Right atrium auricular region (tissue), 2 donors: ENCODE measurements at regions not wholly inside any gene's neighbourhood (a gene's known extent, or its start where the extent isn't known, plus 50 kb on each side); places are given as distances from the start of the nearest gene placed in this dataset.

Experiments used
- DNase-seq: peaks from one replicate; pipeline ENCODE4 v3.0.0-alpha.2; 2019; ENCODE audit warnings: low spot score
- H3K27ac ChIP-seq, 2 donors: fragments of 200-600 bp; sonication (generic); 1 replicate in 1 of 2; 2 replicates in 1 of 2; pipeline ENCODE4 v1.5.1; 2016 to 2019
- H3K27me3 ChIP-seq, 2 donors: fragments of 200-600 bp; sonication (generic); one replicate each; pipeline versions ENCODE4 v1.5.1 to v1.6.0; 2017 to 2019
- H3K36me3 ChIP-seq: fragments of 200-600 bp; sonication (generic); one replicate; pipeline ENCODE4 v1.5.1; 2016
- H3K4me1 ChIP-seq, 2 donors: fragments of 200-600 bp; sonication (generic); one replicate each; pipeline versions ENCODE4 v1.5.1 to v1.6.0; 2017 to 2019
- H3K4me3 ChIP-seq, 2 donors: fragments of 200-600 bp; sonication (generic); 1 replicate in 1 of 2; 2 replicates in 1 of 2; pipeline ENCODE4 v1.5.1; 2017 to 2019; ENCODE audit warnings: mild to moderate bottlenecking in 1 of 2, moderate library complexity in 1 of 2
- H3K9me3 ChIP-seq, 2 donors: fragments of 200-600 bp; sonication (generic); one replicate each; pipeline ENCODE4 v1.5.1; 2019
- CTCF ChIP-seq, 2 donors: fragments of 200-600 bp; sonication (generic); IDR thresholded peaks; one replicate each; pipeline ENCODE4 v1.5.1; 2019; ENCODE audit warnings: antibody characterized with exemption in 2 of 2

DNA sequence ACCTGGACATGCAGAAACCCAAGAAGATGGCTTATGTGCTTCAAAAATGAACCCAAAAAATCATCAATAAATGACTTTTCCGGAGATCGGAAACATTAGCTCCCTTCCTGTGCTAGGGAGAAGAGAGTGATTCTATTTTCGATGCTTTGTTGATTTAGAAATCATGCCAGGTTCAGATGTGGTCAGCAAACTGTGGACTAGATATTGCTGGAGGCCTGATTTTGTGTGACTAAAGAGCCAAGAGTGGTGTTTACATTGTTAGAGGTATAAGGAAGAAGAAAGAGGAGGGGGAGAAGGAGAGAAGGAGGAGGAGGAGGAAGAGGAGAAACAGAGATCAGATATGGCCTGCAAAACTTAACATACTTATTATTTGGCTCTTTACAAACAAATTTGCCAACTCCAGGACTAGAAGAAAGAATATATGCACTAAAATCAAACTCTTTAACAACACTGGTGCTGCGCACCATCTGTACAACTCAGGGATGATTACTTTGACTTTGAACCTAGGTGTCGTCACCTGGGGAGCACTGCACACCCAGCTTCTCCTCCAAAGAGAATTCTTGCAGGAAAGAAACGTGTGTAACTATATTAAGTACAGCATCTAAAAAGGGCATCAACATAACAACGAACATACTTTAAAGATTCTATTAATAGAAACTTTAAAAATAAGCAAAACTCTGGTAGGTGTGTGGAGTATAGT is 664.9 kb upstream of the LCORL start:
- H3K27ac ChIP-seq: no peak overlapping the region
- H3K36me3 ChIP-seq: no peaks in the 10 kb centered on the region
- H3K9me3 ChIP-seq: no peaks in the 10 kb centered on the region
- no peak overlapping the region for H3K4me3 ChIP-seq
- peaks cover 0 to 2% of the 10 kb centered on the region in 2 donors for H3K4me1 ChIP-seq
- no peak for TF ChIP-seq CTCF (IDR thresholded peaks at IDR 0.05)
- H3K27me3 ChIP-seq: no peaks in the 10 kb centered on the region
- no peak for DNase-seq

DNA sequence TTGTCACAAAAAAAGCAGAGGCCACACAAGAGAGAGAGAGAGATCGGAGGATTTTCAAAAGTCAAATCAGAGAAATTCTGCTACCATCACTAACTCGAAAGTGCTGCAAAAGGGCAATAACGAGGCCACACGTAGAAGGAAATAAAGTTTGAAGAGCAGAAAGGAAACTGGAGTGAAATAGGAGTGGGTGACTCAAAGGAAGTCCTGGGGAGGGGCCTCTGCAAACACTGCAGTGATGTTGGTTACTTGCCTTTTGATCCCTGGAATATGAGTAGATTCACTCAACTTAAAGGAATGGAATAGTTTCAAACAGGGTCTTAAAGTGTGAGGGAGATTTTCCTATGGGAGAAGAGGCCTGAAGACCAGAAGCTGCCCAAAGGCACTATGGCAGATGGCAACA is 663.4 kb upstream of the LCORL start:
- no peak overlapping the region for H3K4me3 ChIP-seq
- H3K27me3 ChIP-seq: no peaks in the 10 kb centered on the region
- TF ChIP-seq CTCF (IDR thresholded peaks at IDR 0.05): no peak
- H3K9me3 ChIP-seq: no peaks in the 10 kb centered on the region
- H3K36me3 ChIP-seq: no peaks in the 10 kb centered on the region
- H3K27ac ChIP-seq: no peak overlapping the region
- H3K4me1 ChIP-seq: no peaks in the 10 kb centered on the region
- DNase-seq: no peak

GRCh38 chr4:18676526-18676915 is 655.0 kb upstream of the LCORL start:
- DNase-seq: no peak
- Histone ChIP-seq H3K27me3 (no peaks in the 10 kb centered on the region), H3K9me3 (no peaks in the 10 kb centered on the region), H3K27ac (no peak overlapping the region), H3K36me3 (no peaks in the 10 kb centered on the region), H3K4me3 (no peak overlapping the region), H3K4me1 (no peaks in the 10 kb centered on the region)
- TF ChIP-seq CTCF (IDR thresholded peaks at IDR 0.05): no peak

DNA sequence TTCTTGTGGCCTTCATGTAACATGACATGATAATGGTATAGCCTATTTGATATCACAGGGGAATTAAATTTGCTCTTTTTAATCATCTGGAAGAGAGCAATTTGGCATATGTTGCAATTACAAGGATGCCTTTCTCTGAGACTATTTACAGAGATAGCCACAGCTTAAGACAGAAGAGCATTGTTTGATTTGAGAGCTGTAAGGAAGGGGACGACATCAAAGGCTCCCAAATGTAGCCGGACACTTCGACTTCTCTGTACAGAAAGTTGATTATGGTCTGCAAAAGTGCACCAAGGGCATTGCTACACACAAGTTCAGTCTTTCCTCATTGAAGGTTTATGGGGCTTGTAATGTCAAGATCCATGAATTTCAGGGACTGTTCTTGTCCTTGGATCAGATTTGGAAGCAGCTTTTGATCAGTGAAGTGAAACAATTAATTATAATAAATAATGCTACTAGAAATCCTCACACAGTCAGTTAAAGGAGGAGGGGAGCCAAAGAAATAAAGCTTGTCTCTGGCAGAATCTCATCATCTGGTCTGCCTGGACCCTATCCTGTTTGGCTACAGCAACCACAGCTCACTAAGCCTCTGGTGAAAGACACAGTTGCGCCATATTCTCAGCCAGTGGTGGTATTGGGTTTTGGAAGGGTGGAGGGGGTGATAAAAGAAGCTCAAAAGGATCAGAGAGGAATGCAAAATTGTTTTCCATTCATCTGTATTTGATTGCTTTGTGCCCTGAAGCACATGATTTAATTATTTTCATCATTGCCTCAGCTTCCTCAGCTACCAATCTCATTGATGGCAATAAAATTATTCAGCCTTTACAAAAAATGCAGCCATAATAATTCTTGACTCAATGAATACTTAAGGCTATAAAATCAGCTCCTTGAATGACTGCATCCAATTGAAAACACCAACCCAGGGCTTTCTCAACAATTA is 654.3 kb upstream of the LCORL start:
- H3K36me3 ChIP-seq: no peaks in the 10 kb centered on the region
- TF ChIP-seq CTCF (IDR thresholded peaks at IDR 0.05): no peak

GRCh38 chr4:18670034-18670433 is 648.5 kb upstream of the LCORL start:
- Histone ChIP-seq H3K27ac (no peak overlapping the region), H3K9me3 (no peaks in the 10 kb centered on the region), H3K4me3 (no peak overlapping the region), H3K4me1 (no peaks in the 10 kb centered on the region), H3K36me3 (no peaks in the 10 kb centered on the region), H3K27me3 (no peaks in the 10 kb centered on the region)
- no peak for DNase-seq
- no peak for TF ChIP-seq CTCF (IDR thresholded peaks at IDR 0.05)

More for the DNA sequence above, 654.3 kb upstream of the LCORL start:
- no peak overlapping the region for H3K27ac ChIP-seq
- H3K9me3 ChIP-seq: no peaks in the 10 kb centered on the region
- no peaks in the 10 kb centered on the region for H3K27me3 ChIP-seq
- no peak overlapping the region for H3K4me3 ChIP-seq
- no peaks in the 10 kb centered on the region for H3K4me1 ChIP-seq
- no peak for DNase-seq
